Natural killer cell (primary cell): ENCODE measurements at regions not wholly inside any gene's neighbourhood (a gene's known extent, or its start where the extent isn't known, plus 50 kb on each side); places are given as distances from the start of the nearest gene placed in this dataset.

Experiments used
- ATAC-seq, 3 donors: fragments of 150-1000 bp in 2 of 3; fragments of 200-7000 bp in 1 of 3; cut with Tn5 transposase; 1 replicate in 1 of 3; 2 replicates in 2 of 3; pipeline ENCODE4 v1.10.0; 2021; ENCODE audit warnings: mild to moderate bottlenecking in 2 of 3, moderate library complexity in 2 of 3
- DNase-seq, 2 donors: peaks; one replicate each; pipeline versions ENCODE4 v3.0.0 to v3.0.0-alpha.2; 2013 to 2021; ENCODE audit warnings: mixed read lengths in 1 of 2
- H3K27ac ChIP-seq: one replicate; pipeline ENCODE4 v1.5.1; 2013; ENCODE audit warnings: mild to moderate bottlenecking, low read length
- H3K27me3 ChIP-seq: one replicate; pipeline ENCODE4 v1.6.1; 2013; ENCODE audit warnings: low read length; ENCODE audit not compliant: control insufficient read depth, insufficient read depth
- H3K36me3 ChIP-seq: one replicate; pipeline ENCODE4 v1.6.1; 2013; ENCODE audit warnings: low read length; ENCODE audit not compliant: control insufficient read depth, insufficient read depth
- H3K4me1 ChIP-seq: one replicate; pipeline ENCODE4 v1.6.1; 2013; ENCODE audit warnings: low read length; ENCODE audit not compliant: control insufficient read depth, insufficient read depth
- H3K4me3 ChIP-seq: one replicate; pipeline ENCODE4 v1.5.1; 2013; ENCODE audit warnings: low read length
- H3K9me3 ChIP-seq: one replicate; pipeline ENCODE4 v1.6.1; 2013; ENCODE audit warnings: low read length; ENCODE audit not compliant: control insufficient read depth, insufficient read depth
- H3K27ac Mint-ChIP-seq, 2 donors: one replicate each; pipeline ENCODE4 v1.8.0; 2022; ENCODE audit warnings: mild to moderate bottlenecking in 2 of 2, mixed read lengths in 2 of 2, moderate library complexity in 1 of 2
- H3K27me3 Mint-ChIP-seq, 2 donors: one replicate each; pipeline ENCODE4 v1.8.0; 2022; ENCODE audit warnings: low read depth in 2 of 2, mixed read lengths in 2 of 2
- H3K36me3 Mint-ChIP-seq: one replicate; pipeline ENCODE4 v1.8.0; 2022; ENCODE audit warnings: mixed read lengths
- H3K4me1 Mint-ChIP-seq, 2 donors: one replicate each; pipeline ENCODE4 v1.8.0; 2022; ENCODE audit warnings: mixed read lengths in 2 of 2
- H3K4me3 Mint-ChIP-seq: one replicate; pipeline ENCODE4 v1.8.0; 2022; ENCODE audit warnings: mild to moderate bottlenecking, moderate library complexity, mixed read lengths
- H3K9me3 Mint-ChIP-seq, 2 donors: one replicate each; pipeline ENCODE4 v1.8.0; 2022; ENCODE audit warnings: mixed read lengths in 2 of 2
- CTCF ChIP-seq: fragments of 200-600 bp; IDR thresholded peaks from one replicate; pipeline ENCODE4 v1.8.0; 2022; ENCODE audit warnings: antibody characterized with exemption
- WGBS: methylation state at CpG from one replicate; pipeline ENCODE4 v1.1.7; 2013; ENCODE audit warnings: missing lambda C conversion rate; ENCODE audit not compliant: insufficient coverage; 5-methylcytosine and 5-hydroxymethylcytosine counted together
- intact Hi-C: fragments of 100-400 bp; cut with micrococcal nuclease; formaldehyde crosslinking; loops from one replicate; pipeline ENCODE4 v1.14.2; 2022

DNA sequence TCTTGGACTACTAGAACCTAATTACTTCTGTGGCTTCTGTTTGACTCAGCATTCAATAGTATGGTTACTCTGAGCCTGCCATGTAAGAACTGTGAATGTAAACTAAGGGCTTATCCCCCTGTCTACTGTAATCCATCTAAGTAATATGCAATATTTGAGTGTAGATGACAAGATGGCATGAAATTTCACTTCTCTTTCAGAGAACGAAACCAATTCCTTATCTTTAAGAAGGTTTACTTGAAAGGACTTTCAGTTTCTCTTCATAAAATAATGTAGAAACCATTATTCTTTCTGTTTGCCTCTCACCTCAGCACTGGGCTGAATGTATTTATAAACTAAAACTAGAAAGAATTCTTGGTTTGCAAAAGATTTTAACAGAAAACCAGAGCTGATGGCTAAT lies 60.4 kb upstream of the ARID2 start:
- Mint-ChIP-seq H3K27me3 (no peaks in the 10 kb centered on the region), H3K4me3 (peak overlapping the region; percentile 92), H3K27ac (peak overlapping the region; percentile 92 to 96), H3K9me3 (no peaks in the 10 kb centered on the region), H3K36me3 (no peaks in the 10 kb centered on the region), H3K4me1 (peaks cover 17 to 21% of the 10 kb centered on the region in 2 donors)
- no CpG with 5 or more reads among the region's 1 CpG for WGBS
- Histone ChIP-seq H3K27me3 (no peaks in the 10 kb centered on the region), H3K9me3 (no peaks in the 10 kb centered on the region), H3K27ac (peak overlapping the region; percentile 96), H3K4me1 (peaks cover 15% of the 10 kb centered on the region), H3K4me3 (peak overlapping the region; percentile 17), H3K36me3 (no peaks in the 10 kb centered on the region)
- ATAC-seq (peak; percentile 67 to 80 (median 68)), DNase-seq (peak in 1 of 2 donors; percentile 52)
- no peak for TF ChIP-seq CTCF
- intact Hi-C loops, result no loop called here

- DNase-seq (no peak), ATAC-seq (no peak)
- Histone ChIP-seq H3K27ac (peak overlapping the region; percentile 96), H3K27me3 (no peaks in the 10 kb centered on the region), H3K9me3 (no peaks in the 10 kb centered on the region), H3K4me3 (no peak overlapping the region), H3K4me1 (peaks cover 15% of the 10 kb centered on the region), H3K36me3 (no peaks in the 10 kb centered on the region)
- WGBS, result 56% methylated on average over 2 of the region's 2 CpGs
- no peaks in the 10 kb centered on the region for H3K36me3 Mint-ChIP-seq
- no peak for TF ChIP-seq CTCF
- H3K4me1 Mint-ChIP-seq, result peaks cover 17 to 21% of the 10 kb centered on the region in 2 donors
- no peaks in the 10 kb centered on the region for H3K27me3 Mint-ChIP-seq
- intact Hi-C loops, result loop anchor here (1.0 kb wide), 1 partner anchor 59 kb away; no protein-coding TSS in a partner anchor
- H3K9me3 Mint-ChIP-seq, result no peaks in the 10 kb centered on the region
- H3K4me3 Mint-ChIP-seq, result peak overlapping the region; percentile 92
- peak overlapping the region; percentile 92 to 96 for H3K27ac Mint-ChIP-seq
These were observed 59.7 kb upstream of the ARID2 start for GRCh38 chr12:45669792-45670191.

DNA sequence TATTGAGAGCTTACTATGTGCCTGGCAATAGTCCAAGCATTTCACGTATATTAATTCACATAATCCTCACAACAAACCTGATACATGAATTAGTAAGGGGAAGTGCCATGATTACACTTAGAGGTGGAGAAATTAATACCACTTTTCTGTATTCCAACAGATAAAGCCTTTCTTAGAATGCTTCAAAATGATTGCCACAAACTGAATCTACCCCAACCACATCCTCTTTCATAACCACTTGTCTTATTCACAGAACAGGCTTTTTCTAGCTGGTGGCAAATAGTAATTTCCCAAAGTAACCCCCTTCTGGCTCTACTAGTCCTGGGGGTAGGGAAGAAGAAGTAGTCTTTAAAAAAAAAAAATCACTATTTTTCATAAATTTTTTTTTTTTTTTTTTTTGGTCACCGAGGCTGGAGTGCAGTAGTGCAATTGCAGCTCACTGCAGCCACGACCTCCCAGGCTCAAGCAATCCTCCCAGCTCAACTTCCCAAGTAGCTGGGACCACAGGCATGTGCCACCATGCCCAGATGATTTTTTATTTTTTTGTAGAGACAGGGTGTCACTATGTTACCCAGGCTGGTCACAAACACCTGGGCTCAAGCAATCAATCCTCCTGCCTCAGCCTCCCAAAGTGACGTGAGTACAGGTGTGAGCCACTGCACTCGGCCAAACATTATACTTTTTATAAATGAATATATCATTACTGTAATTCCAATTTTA lies 59.0 kb upstream of the ARID2 start:
- H3K9me3 Mint-ChIP-seq, result no peaks in the 10 kb centered on the region
- peak overlapping the region; percentile 96 for H3K27ac ChIP-seq
- no peak for TF ChIP-seq CTCF
- no peaks in the 10 kb centered on the region for H3K9me3 ChIP-seq
- intact Hi-C loops, result loop anchor here (1.0 kb wide), 1 partner anchor 58 kb away; no protein-coding TSS in a partner anchor
- H3K36me3 Mint-ChIP-seq, result no peaks in the 10 kb centered on the region
- DNase-seq (peak in 1 of 2 donors; percentile 69), ATAC-seq (peak; percentile 76 to 84 (median 76))
- H3K36me3 ChIP-seq, result no peaks in the 10 kb centered on the region
- H3K4me3 Mint-ChIP-seq, result peak overlapping the region; percentile 64
- no peak overlapping the region for H3K4me3 ChIP-seq
- H3K4me1 ChIP-seq, result peaks cover 15% of the 10 kb centered on the region
- H3K4me1 Mint-ChIP-seq, result peaks cover 17 to 21% of the 10 kb centered on the region in 2 donors
- no peaks in the 10 kb centered on the region for H3K27me3 Mint-ChIP-seq
- H3K27ac Mint-ChIP-seq, result peak overlapping the region; percentile 92 to 96
- H3K27me3 ChIP-seq, result no peaks in the 10 kb centered on the region
- 50% methylated on average over 2 of the region's 5 CpGs for WGBS
